WTC11 (cell line): ENCODE measurements at regions not wholly inside any gene's neighbourhood (a gene's known extent, or its start where the extent isn't known, plus 50 kb on each side); places are given as distances from the start of the nearest gene placed in this dataset.
A peak's percentile ranks its signal among the peaks of the same experiment; 100 is the strongest.
"Not testable (repeated sequence)": the region's sequence is repeated elsewhere in the genome, so short reads cannot be mapped to it uniquely, and the experiment has no call there.

Source experiments
- ATAC-seq: fragments of 200-7000 bp; cut with Tn5 transposase; 2 replicates; pipeline ENCODE4 v1.10.0; 2021; ENCODE audit warnings: mild to moderate bottlenecking, moderate library complexity
- CTCF ChIA-PET: fragments of 300-600 bp; sonication (Branson Sonifier 250); formaldehyde crosslinking; loops from one replicate; lab custom pipeline; 2021; ENCODE audit warnings: antibody characterized with exemption; lab: Charles Lee
- POLR2A ChIA-PET: fragments of 350-600 bp; sonication (Branson Sonifier 250); formaldehyde crosslinking; loops from one replicate; lab custom pipeline; 2021; ENCODE audit warnings: antibody characterized with exemption; lab: Charles Lee
- DNase-seq: peaks from one replicate; pipeline ENCODE4 v3.0.0; 2021; ENCODE audit warnings: low spot score
- H3K27ac Mint-ChIP-seq: 2 replicates; pipeline ENCODE4 v1.8.0; 2021; ENCODE audit warnings: mixed read lengths
- H3K27me3 Mint-ChIP-seq: 2 replicates; pipeline ENCODE4 v1.8.0; 2021; ENCODE audit warnings: low read depth, mild to moderate bottlenecking, moderate library complexity, mixed read lengths
- H3K36me3 Mint-ChIP-seq: 2 replicates; pipeline ENCODE4 v1.8.0; 2021; ENCODE audit warnings: mixed read lengths
- H3K4me1 Mint-ChIP-seq: 2 replicates; pipeline ENCODE4 v1.8.0; 2022; ENCODE audit warnings: mixed read lengths
- H3K4me3 Mint-ChIP-seq: 2 replicates; pipeline ENCODE4 v1.8.0; 2021; ENCODE audit warnings: mild to moderate bottlenecking, moderate library complexity, mixed read lengths
- H3K9me3 Mint-ChIP-seq: 2 replicates; pipeline ENCODE4 v1.8.0; 2021; ENCODE audit warnings: mixed read lengths
- ESRRA ChIP-seq: sonication (generic); formaldehyde crosslinking; IDR thresholded peaks from 2 replicates; pipeline ENCODE4 v1.8.1; 2022; ENCODE audit warnings: mild to moderate bottlenecking, missing genetic modification reagents, borderline replicate concordance
- GABPB1 ChIP-seq: sonication (generic); formaldehyde crosslinking; IDR thresholded peaks from 2 replicates; pipeline ENCODE4 v1.8.1; 2023; ENCODE audit warnings: mild to moderate bottlenecking, missing genetic modification reagents
- GTF2I ChIP-seq: fragments of 250-450 bp; sonication (Bioruptor Pico); conservative IDR thresholded peaks from 2 replicates; pipeline ENCODE4 v1.4.0; 2021; ENCODE audit warnings: mild to moderate bottlenecking
- HMGXB4 ChIP-seq: sonication (generic); formaldehyde crosslinking; IDR thresholded peaks from 2 replicates; pipeline ENCODE4 v1.8.1; 2023; ENCODE audit warnings: mild to moderate bottlenecking, moderate library complexity, missing genetic modification reagents
- IRF2 ChIP-seq: sonication (generic); formaldehyde crosslinking; IDR thresholded peaks from 2 replicates; pipeline ENCODE4 v1.8.0; 2022; ENCODE audit warnings: low read depth, missing genetic modification reagents, borderline replicate concordance
- NFYB ChIP-seq: sonication (generic); formaldehyde crosslinking; conservative IDR thresholded peaks from 2 replicates; pipeline ENCODE4 v1.8.0; 2022; ENCODE audit warnings: low read depth, missing genetic modification reagents
- NR1H2 ChIP-seq: sonication (generic); formaldehyde crosslinking; IDR thresholded peaks from 2 replicates; pipeline ENCODE4 v1.9.0; 2021; ENCODE audit warnings: mild to moderate bottlenecking, moderate library complexity, missing genetic modification reagents
- OVOL2 ChIP-seq: fragments of 250-450 bp; sonication (Bioruptor Pico); IDR thresholded peaks from 2 replicates; pipeline ENCODE4 v1.9.0; 2021; ENCODE audit warnings: mild to moderate bottlenecking, borderline replicate concordance
- PREB ChIP-seq: sonication (generic); formaldehyde crosslinking; IDR thresholded peaks from 2 replicates; pipeline ENCODE4 v1.8.1; 2022; ENCODE audit warnings: mild to moderate bottlenecking, missing genetic modification reagents, moderate library complexity, borderline replicate concordance
- PRRX2 ChIP-seq: fragments of 250-450 bp; sonication (Bioruptor Pico); IDR thresholded peaks from 2 replicates; pipeline ENCODE4 v1.8.0; 2021; ENCODE audit warnings: mild to moderate bottlenecking
- RELA ChIP-seq: sonication (generic); formaldehyde crosslinking; IDR thresholded peaks from 2 replicates; pipeline ENCODE4 v1.8.1; 2022; ENCODE audit warnings: missing genetic modification reagents, mild to moderate bottlenecking, borderline replicate concordance
- TP53 ChIP-seq: sonication (generic); formaldehyde crosslinking; IDR thresholded peaks from 2 replicates; pipeline ENCODE4 v1.8.1; 2023; ENCODE audit warnings: mild to moderate bottlenecking, missing genetic modification reagents
- ZNF138 ChIP-seq: sonication (generic); formaldehyde crosslinking; conservative IDR thresholded peaks from 2 replicates; pipeline ENCODE4 v1.8.1; 2022; ENCODE audit warnings: mild to moderate bottlenecking, moderate library complexity, missing genetic modification reagents
- ZNF512 ChIP-seq: sonication (generic); formaldehyde crosslinking; IDR thresholded peaks from 2 replicates; pipeline ENCODE4 v1.8.1; 2022; ENCODE audit warnings: missing genetic modification reagents, borderline replicate concordance
- TF ChIP-seq, protein P1 (sequence below): fragments of 250-450 bp; sonication (Bioruptor Pico); IDR thresholded peaks from 2 replicates; pipeline ENCODE4 v1.9.0; 2021; ENCODE audit warnings: mild to moderate bottlenecking
- TF ChIP-seq, protein P2 (sequence below): sonication (generic); formaldehyde crosslinking; IDR thresholded peaks from 2 replicates; pipeline ENCODE4 v1.8.1; 2022; ENCODE audit warnings: mild to moderate bottlenecking, moderate library complexity, missing genetic modification reagents

- TF ChIP-seq, protein P1, sequence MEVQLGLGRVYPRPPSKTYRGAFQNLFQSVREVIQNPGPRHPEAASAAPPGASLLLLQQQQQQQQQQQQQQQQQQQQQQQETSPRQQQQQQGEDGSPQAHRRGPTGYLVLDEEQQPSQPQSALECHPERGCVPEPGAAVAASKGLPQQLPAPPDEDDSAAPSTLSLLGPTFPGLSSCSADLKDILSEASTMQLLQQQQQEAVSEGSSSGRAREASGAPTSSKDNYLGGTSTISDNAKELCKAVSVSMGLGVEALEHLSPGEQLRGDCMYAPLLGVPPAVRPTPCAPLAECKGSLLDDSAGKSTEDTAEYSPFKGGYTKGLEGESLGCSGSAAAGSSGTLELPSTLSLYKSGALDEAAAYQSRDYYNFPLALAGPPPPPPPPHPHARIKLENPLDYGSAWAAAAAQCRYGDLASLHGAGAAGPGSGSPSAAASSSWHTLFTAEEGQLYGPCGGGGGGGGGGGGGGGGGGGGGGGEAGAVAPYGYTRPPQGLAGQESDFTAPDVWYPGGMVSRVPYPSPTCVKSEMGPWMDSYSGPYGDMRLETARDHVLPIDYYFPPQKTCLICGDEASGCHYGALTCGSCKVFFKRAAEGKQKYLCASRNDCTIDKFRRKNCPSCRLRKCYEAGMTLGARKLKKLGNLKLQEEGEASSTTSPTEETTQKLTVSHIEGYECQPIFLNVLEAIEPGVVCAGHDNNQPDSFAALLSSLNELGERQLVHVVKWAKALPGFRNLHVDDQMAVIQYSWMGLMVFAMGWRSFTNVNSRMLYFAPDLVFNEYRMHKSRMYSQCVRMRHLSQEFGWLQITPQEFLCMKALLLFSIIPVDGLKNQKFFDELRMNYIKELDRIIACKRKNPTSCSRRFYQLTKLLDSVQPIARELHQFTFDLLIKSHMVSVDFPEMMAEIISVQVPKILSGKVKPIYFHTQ, result no peak
- TF ChIP-seq HMGXB4 (CRISPR knock-in tag) (no peak), ESRRA (CRISPR knock-in tag) (no peak), RELA (CRISPR knock-in tag) (no peak), IRF2 (CRISPR knock-in tag) (no peak)
- TF ChIP-seq, protein P2, sequence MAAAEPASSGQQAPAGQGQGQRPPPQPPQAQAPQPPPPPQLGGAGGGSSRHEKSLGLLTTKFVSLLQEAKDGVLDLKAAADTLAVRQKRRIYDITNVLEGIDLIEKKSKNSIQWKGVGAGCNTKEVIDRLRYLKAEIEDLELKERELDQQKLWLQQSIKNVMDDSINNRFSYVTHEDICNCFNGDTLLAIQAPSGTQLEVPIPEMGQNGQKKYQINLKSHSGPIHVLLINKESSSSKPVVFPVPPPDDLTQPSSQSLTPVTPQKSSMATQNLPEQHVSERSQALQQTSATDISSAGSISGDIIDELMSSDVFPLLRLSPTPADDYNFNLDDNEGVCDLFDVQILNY, result no peak
- TF ChIP-seq, all 79 proteins: peak for 0
Observed at GRCh38 chr5:15363601-15364000, 136.4 kb upstream of the FBXL7 start (continued).

GRCh38 chr5:15357092-15357453 is 142.9 kb upstream of the FBXL7 start:
- ATAC-seq, H3K27me3 Mint-ChIP-seq, H3K4me3 Mint-ChIP-seq, POLR2A ChIA-PET, CTCF ChIA-PET, H3K36me3 Mint-ChIP-seq, H3K4me1 Mint-ChIP-seq, H3K27ac Mint-ChIP-seq, DNase-seq: not testable (repeated sequence)
- peaks cover 14% of the 10 kb centered on the region for H3K9me3 Mint-ChIP-seq

- H3K27me3 Mint-ChIP-seq, H3K27ac Mint-ChIP-seq, DNase-seq, H3K4me3 Mint-ChIP-seq, ATAC-seq, POLR2A ChIA-PET, CTCF ChIA-PET, H3K4me1 Mint-ChIP-seq, H3K36me3 Mint-ChIP-seq: not testable (repeated sequence)
- TF ChIP-seq GABPB1 (CRISPR knock-in tag), result 0 out of 2 replicates have a peak, but pooled peaks have one; percentile 17
- peaks cover 14% of the 10 kb centered on the region for H3K9me3 Mint-ChIP-seq
Observed at GRCh38 chr5:15356308-15357091, 143.5 kb upstream of the FBXL7 start.

- 0 out of 2 replicates have a peak, but pooled peaks cover 2% of the 10 kb centered on the region for H3K27me3 Mint-ChIP-seq
- no peaks in the 10 kb centered on the region for H3K36me3 Mint-ChIP-seq
- CTCF ChIA-PET, result interaction anchor here (1.1 kb wide), 2 partner anchors 29 to 248 kb away, joined by 5 to 6 read pairs; no protein-coding TSS in a partner anchor
- H3K4me1 Mint-ChIP-seq, result peaks cover 9% of the 10 kb centered on the region
- H3K27ac Mint-ChIP-seq, result no peak overlapping the region
- H3K9me3 Mint-ChIP-seq, result peaks cover 14% of the 10 kb centered on the region
- POLR2A ChIA-PET, result no interaction called here
- DNase-seq, result no peak
- ATAC-seq, result peak; percentile 52
- H3K4me3 Mint-ChIP-seq, result no peak overlapping the region
- no peak for TF ChIP-seq ZNF512
- no peak for TF ChIP-seq GTF2I (CRISPR knock-in tag)
- no peak for TF ChIP-seq NR1H2
- no peak for TF ChIP-seq NFYB
- TF ChIP-seq OVOL2, result no peak
- TF ChIP-seq HMGXB4 (CRISPR knock-in tag), result no peak
- TF ChIP-seq TP53 (CRISPR knock-in tag), result no peak
- TF ChIP-seq ZNF138, result no peak
- TF ChIP-seq, protein P2, result no peak
- TF ChIP-seq PREB (CRISPR knock-in tag), result no peak
- TF ChIP-seq PRRX2 (CRISPR knock-in tag), result no peak
Observed at GRCh38 chr5:15354021-15354420, 146.0 kb upstream of the FBXL7 start.
